Posterior vena cava (tissue), 2 donors: ENCODE measurements at regions not wholly inside any gene's neighbourhood (a gene's known extent, or its start where the extent isn't known, plus 50 kb on each side); places are given as distances from the start of the nearest gene placed in this dataset.

Experiments
- DNase-seq: peaks from one replicate; pipeline ENCODE4 v3.0.0-alpha.2; 2020; ENCODE audit warnings: low spot score
- intact Hi-C, 2 donors: fragments of 100-400 bp; cut with DNase I; formaldehyde crosslinking; loops; one replicate each; pipeline versions ENCODE4 v1.14.1 to v1.14.2; 2022 to 2023
- donor health status: DM: yes; HTN: yes; CAD: no.
- donor health status: DM: yes; HTN: yes; CAD: no.

DNA sequence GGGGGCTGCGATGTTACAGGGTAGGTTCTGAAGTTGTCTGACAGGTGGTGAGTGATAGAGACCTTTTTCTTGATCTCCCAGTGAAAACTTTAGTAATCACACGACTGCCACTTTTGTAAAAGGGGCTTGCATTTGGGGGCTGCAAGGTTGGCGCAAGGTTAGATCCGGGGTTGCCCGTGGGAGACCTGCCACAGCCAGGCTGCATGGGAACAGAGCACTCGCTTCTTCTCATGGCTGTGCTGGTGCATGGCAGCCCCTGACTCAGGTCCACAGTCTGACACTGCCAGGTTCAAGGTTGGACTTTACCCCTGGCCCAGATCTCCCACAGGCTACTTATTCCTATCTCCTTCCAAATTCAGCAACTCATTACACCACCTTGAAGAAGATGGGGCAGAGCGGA, 1190.4 kb downstream of the UQCRFS1 start:
- intact Hi-C loops = no loop called here
- DNase-seq = no peak

DNA sequence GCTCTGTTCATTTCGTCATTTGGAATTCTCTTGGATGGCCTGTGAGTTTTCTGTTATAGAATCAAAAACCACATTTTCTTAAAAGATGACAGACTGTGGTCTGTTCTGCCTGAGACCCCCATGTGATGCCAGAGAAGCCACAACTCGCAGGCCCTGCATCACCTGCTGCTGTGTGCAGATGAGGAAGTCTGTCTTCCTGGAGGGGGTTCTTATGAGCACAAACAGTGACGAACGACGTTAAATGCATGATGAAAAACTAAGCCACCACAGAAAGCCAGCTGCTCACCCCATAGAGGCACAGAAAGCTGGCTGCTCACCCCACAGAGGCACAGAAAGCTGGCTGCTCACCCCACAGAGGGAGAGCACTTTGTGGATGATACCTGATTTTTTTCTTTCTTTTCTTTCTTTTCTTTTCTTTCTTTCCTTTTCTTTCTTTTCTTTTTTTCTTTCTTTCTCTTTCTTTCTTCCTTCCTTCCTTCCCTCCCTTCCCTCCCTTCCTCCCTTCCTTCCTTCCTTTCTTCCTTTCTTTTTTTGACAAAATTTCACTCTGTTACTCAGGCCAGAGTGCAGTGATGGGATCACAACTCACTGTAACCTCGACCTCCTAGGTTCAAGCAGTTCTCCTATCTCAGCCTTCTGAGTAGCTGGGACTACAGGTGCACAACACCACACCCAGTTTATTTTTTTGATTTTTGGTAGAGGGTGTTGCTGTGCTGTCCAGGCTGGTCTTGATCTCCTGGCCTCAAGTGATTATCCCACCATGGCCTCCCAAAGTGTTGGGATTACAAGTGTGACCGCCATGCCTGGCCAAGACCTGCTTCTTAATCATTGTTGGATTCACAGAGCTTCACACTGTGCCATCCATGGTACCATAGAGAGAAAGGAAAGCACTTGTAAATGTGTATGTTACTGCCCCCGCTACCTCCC, 1191.4 kb downstream of the UQCRFS1 start:
- intact Hi-C loops = no loop called here
- no peak for DNase-seq

DNA sequence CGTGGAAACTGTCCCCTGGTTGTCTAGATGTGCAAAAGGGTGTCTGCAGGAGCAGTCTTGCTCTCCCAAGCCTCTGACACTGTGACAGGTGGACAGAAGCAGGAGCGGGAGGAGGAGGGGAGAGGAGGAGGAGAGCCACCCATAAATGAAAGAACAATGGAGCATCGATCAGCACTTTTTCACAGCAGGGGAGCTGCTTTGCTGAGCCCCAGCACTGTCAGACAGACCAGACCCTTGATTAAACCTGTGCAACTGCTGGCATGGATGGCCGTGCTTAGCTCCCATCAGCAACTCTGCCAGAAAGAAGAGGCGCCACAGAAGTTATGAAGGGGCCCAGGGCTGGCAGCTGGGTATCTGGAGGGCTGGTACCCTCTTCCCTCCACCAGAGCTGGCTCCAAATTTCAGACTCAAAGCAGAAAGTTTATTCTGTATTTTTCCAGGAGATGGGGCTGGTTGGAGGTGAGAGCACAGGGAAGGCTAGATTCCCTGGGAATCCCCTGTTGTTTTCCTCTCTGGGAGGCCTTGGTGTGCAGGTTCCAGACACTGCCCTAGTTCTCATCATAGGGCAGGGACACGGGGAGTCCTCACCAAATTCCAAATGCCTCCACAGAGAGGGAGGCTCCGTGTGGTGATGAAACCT, 1192.2 kb downstream of the UQCRFS1 start:
- no peak for DNase-seq
- intact Hi-C loops = no loop called here

DNA sequence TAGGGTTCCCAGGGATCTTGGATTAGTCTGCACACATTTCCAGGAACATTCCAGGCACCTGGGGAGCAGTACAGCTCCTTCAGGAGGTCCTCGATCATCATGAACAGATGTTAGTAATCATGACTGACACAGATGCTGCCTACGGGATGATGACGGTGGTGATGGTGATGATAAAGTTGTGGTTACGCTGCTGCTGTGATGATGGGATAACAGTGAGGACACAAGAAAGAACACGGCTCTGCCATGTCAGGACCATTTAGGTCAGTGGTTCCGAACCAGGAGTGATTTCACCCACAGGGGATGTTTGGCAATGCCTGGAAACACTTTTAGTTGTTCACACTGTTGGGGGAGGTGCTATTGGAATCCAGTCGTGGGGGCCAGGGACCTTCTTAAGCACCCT, 1193.0 kb downstream of the UQCRFS1 start:
- intact Hi-C loops = no loop called here
- no peak for DNase-seq

DNA sequence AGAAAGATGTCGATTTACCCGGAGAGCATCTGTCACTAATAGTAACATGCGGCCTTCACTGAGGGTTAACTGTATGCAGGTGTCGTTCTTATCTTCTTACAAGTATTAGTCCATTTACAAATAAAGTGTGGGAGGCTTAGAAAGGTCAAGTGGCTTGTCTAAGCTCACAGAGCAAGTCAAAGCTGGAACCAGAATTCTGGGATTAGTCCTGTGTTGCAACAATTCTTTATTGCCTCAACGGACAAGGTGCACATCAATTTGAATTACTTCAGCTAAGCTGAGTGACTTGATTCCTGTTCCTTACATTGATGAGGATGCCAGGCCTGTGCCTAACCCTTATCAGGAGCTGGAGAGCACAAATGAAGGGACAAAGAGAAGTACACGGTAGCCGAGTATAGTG, 1193.6 kb downstream of the UQCRFS1 start:
- no peak for DNase-seq
- intact Hi-C loops = no loop called here

DNA sequence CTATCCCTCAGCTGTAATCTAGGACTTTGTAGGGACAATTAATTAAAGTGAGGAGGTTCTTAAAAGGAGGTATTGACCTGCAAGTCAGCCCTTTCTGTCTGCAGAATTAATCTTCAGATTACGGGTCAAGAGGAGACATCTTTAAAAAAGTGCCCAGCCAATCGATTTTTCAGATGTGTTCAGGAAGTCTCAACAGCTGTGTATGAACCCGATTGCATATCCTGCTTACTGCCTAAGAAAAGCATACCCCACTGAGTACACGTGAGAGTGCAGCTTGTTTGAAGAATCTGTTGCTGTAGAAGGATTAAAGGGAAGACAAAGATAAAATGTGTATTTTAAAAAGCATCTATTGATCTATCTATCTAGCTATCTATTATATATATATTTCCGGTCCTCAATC, 1194.5 kb downstream of the UQCRFS1 start:
- DNase-seq = no peak
- intact Hi-C loops = no loop called here

DNA sequence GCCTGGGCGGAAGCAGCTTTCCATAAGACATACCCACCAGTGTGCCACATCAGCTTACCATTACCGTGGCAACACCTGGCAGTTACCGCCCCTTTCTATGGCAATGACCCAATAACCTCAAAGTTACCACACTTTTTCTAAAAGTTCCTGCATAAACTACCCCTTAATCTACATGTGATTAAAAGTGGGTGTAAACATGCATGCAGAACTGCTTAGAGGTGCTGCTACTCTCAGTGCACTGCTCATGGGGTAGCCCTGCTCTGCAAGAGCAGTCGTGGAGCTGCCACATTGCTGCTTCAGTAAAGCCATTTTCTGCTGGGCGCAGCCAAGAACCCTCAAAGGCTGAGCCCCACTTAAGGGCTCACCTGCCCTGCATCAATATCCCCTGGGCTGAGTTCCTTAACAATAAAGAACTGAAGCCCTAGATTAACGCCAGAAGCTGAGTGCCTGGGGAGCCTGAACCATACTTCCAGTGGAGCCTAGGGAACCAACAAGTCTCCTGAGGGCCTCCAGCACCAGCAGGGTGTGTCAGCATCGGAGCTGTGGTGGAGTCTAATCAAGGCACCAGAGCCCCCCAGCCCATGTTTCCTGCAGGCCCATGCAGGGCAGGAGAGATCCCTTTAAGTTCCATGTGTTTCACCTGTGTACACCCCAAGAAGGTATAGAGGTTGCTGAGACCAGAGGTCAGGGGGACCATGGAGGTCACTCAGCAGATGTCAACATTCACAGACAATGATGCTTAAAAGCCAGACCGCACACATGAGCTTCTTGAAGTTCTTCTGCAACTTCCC, 1198.1 kb downstream of the UQCRFS1 start:
- no peak for DNase-seq
- intact Hi-C loops = no loop called here

DNA sequence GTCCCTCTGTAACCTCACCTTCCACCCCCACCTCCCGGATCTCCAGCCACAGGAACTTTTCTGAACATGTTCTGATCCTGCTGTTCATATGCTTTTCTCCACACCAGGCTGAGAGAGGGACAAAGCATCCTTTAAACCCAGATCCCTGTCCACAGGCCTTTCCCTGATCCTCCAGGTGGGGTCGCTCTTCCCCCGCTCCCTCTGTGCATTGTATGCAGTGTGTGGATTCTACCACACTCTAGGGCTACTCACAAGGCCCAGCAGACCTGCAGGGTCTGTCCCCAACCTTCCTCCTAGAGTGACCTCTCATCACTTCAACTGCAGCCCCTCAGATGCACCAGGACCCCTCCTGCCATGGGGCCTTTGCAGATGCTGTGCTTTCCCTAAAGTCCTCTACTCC, 1200.6 kb downstream of the UQCRFS1 start:
- intact Hi-C loops = no loop called here
- DNase-seq = no peak

DNA sequence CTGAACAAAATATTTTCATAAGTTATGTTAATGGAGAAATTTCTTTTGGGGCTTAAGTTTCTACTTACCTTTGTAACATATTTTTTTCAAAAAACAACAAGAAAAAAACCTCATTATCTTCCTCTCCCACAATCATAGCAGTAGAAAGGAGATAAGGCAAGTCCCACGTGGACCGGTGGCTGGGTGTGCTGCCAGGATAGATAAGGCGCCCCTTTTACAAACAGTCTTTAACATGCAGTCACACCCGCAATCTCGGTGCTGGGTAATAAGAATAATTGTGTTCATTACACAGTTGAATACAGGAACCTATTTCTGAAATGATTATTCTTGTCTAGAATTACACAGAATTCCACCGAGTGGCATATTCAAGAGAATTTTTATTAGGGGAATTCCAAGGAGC, 1202.3 kb downstream of the UQCRFS1 start:
- no peak for DNase-seq

DNA sequence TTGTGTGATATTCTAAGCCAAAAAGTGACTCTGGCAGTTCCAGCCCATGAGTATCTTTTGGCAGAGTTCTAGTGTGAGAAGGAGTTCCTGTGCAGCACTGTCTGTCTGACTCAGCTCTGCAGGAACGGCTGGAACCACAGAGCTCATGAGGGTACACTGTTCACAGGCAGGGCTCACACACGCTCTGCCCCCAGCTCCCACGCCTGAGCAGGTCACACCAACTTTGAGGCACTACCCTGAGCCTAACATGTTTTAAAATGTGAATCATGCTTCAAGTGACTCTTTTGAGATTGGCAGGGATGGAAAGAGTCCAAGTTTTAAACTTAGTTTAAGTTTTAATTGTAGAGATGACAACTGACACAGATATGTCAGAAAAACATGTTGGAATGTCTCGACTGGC, 1203.3 kb downstream of the UQCRFS1 start:
- DNase-seq = no peak
- intact Hi-C loops = no loop called here

More for the DNA sequence above, 1202.3 kb downstream of the UQCRFS1 start:
- intact Hi-C loops = no loop called here

DNA sequence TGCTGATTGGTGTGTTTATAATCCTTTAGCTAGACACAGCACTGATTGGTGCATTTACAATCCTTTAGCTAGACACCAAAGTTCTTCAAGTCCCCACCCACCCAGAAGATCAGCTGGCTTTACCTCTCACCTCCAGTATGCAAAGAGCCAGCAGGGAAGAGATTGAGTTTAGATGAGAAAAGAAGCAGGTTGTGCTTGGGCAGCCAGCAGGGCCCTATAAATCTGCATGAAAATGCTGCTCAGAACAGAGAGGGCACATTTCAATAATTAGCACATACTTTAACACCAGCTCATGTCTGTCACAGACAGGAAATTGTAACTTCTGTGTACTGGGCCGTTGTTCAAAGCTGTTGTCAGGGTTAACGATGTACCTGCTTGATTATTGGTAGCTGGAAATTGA, 1204.3 kb downstream of the UQCRFS1 start:
- intact Hi-C loops = no loop called here
- no peak for DNase-seq

DNA sequence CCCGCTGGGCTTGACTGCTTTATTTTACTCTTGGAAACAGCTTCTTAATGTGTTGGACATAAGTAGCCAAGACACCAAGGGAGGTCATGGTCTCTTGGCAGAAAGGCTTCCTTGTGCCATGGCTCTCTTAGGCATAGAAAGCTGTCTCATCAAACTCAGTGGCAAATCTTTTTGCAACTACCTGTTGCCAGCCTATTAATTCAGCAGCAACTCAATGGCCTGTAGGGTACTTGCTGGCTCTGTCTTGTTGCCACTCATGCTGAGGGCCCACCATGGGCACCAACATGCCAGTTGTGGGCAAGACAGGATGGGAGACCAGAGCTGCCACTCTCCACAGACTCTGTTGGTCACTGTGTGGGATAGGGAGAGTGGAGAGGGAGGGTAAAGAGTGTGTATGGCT, 1209.4 kb downstream of the UQCRFS1 start:
- DNase-seq = no peak
- intact Hi-C loops = no loop called here

DNA sequence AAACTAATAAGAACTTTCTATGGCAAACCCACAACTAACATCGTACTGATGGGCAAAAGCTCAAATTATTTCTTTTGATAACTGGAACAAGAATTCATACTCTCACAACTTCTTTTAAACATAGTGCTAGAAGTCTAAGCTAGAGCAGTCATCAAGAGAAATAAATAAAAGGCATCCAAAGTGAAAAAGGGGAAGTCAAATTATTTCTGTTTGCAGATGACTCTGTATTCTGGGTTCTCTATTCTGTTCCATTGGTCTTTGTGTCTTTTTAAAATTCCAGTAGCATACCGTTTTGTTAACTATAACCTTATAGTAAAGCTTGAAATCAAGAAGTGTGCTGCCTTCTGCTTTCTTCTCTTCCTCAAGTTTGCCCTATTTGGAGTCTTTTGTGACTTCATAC, 1215.9 kb downstream of the UQCRFS1 start:
- no peak for DNase-seq
- intact Hi-C loops = no loop called here

DNA sequence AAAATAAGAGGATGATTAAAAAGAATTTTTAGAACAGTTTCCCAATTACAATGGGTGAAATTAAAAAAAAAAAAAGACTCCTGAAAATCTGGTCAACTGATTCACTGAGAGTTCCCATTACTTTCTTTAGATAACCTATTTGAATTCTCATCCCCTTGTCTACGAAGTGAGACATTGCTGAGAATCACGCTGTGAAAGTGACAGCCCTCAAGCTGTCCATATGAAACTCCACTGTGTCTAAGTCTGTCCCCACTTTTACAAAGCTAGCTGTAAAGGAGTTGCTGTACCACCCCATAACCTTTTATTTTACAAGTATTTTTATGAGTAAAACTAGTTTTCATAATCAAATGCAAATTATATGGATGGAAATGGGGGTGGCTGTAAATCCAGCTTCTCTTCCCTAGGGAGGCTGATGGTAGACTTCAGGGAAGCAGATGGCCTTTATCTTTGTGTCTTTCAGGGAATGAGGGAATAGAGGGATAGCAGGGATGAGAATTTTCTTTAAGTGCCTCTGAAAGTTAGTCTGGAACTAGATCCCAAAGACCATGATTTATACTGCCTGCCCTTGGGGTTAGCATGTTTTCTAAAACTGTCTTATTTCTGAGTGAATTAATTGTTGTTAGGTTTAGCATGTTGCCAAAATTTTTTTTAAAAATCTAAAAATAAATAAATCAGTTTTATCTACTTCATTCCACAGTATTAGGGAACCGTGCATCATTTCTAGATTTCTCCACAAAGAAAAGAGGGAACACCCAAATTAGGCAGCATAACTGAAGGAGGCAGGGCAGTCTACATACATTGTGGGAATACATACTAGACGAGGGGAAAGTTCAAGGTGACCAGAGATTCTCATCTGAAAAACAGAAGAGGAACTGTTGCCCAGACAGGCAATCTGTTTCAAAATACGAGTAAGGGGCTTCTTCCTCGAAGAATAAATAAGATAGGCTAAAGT, 1219.1 kb downstream of the UQCRFS1 start:
- no peak for DNase-seq
- intact Hi-C loops = no loop called here

DNA sequence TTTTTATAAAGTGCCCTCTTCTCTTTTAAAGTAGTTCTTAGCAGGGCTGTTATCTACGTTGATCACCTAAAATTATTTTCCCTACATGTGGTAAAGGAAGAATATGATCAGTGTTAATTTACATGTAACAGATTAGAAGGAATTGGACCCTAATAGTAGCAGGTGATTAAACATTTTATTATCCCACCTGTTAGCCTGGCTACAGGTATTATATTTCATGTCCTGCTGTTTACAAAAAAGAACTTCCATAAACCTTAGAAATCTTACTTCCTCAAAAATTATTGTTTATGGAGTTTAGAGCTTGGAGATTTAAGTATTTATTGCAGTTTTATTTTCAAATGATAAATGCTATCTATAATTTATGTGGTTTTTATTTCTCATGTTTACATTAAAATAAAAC, 1226.7 kb downstream of the UQCRFS1 start:
- intact Hi-C loops = no loop called here
- no peak for DNase-seq

DNA sequence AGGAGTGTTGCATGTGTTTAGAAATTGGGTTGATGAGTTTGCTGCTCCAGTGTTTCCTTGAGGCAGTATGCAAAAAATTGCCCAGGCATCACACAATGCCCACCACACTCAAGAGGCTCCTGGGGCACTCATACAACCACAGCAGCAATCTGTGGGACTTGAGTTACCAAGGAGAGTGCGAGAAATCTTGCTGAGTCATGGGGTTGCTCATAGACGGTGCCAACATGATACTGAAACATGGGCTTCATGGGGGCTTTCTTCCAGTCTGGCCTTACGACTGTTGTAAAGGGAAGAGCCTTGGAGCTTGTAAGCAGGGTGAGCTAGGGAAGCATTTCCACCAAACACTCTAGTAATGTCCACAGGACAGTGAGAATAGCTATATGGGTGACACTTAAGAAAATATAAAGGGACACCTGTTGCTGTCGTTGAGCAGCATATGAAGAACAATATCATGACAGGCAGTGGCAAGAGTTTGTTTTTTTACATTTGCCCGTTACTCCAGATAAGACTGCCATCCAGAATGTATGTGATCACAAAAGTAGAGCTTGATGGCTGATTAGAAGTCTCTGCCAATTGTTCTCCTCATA, 1237.4 kb downstream of the UQCRFS1 start:
- intact Hi-C loops = no loop called here
- DNase-seq = no peak

DNA sequence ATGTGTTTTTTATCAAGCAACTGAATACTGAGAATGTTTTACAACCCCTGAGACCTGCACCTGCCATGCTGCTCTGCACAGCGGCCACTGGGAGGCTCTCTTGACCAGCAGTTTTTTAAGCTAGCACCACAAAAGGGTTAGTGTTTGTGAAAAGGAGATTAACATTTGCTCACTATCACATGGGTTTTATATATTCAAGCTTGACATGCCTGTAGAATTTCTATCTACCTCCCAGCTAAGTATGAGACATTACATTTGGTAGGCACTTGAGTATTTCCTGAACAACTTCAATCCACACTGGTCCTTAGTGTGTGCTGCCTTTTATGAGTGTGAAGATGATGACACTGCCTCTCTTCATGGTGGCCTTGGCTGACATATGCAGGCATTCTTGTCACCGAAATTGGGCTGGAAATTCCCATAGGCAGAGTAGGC, 1238.9 kb downstream of the UQCRFS1 start:
- DNase-seq = no peak
- intact Hi-C loops = no loop called here

DNA sequence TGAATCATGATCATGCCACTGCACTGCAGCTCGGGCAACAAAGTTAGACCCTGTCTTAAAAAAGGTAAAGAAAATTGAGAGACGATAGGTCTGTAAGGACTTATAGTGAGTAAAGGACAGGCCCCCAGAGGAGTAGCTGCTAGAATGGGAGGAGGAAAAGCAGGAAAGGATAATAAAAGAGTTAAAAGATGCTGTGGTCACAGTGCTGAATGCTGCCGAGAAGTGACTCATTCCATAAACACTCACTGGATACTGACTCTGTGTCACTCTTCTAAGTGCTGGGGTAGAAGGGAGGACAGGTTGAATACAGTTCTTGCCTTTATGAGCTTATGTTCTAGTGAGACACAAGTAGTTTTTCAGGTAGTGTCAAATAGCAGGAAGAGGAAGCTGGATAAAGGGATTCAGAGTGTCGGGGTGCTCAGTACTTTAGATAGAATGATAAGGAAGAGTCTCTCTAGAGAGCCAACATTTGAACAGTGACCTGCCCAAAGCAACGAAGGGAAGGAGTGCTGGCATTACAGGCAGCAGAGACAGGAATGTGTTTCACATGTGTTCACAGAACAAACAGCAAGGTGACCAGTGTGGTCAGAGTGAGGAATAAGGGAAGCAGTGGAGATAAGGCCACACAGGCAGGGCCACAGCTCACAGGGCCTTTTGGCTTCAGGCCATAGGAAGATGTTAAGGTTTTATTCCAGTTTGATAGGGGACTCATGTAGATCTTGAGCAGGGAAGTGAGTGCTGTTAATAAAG, 1240.5 kb downstream of the UQCRFS1 start:
- intact Hi-C loops = no loop called here
- no peak for DNase-seq
